ENCODE measurements at regions not wholly inside any gene's neighbourhood (a gene's known extent, or its start where the extent isn't known, plus 50 kb on each side); places are given as distances from the start of the nearest gene placed in this dataset.

GRCh38 chr20:39581034-39581433 lies 618.9 kb downstream of the DHX35 start:
- H3K27ac Mint-ChIP-seq: no peak overlapping the region
- H3F3A ChIP-seq (replicated peaks; ENCODE audit: low read depth): no peaks in the 10 kb centered on the region

DNA sequence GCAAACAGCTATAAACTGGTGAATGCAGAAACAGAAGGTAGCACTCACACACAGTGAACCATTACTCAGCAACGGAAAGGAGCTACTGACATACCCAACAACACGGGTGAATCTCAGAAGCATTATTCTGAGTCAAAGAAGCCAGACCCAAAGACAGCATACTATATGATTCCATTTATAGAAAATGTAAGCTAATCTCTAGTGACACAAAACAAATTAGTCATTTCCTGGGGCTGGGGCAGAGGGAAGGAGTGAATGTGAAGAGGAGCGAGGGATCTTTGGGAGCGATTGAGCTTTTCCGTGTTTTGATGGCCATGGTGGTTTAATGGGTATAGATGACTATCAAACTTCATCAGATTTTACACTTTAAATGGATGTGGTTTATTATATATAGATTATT lies 614.6 kb downstream of the DHX35 start:
- no peak overlapping the region for H3K4me3 Mint-ChIP-seq
- DNase-seq (ENCODE audit: low spot score) (no peak), ATAC-seq (no peak)
- H3K4me1 Mint-ChIP-seq: peaks cover 7% of the 10 kb centered on the region
- H3K36me3 Mint-ChIP-seq (ENCODE audit: low read depth): no peaks in the 10 kb centered on the region
- no peaks in the 10 kb centered on the region for H3K36me3 ChIP-seq (ENCODE audit: insufficient read depth)
- H3K27ac Mint-ChIP-seq: no peak overlapping the region
- H3F3A ChIP-seq (replicated peaks; ENCODE audit: low read depth): no peaks in the 10 kb centered on the region
- no peaks in the 10 kb centered on the region for H3K27me3 ChIP-seq (ENCODE audit: insufficient read depth)
- H3K27me3 Mint-ChIP-seq (ENCODE audit: insufficient read depth, low read depth, poor library complexity): no peaks in the 10 kb centered on the region
- no peaks in the 10 kb centered on the region for H3K79me2 ChIP-seq (replicated peaks; ENCODE audit: insufficient read depth)
- no peak overlapping the region for H2AFZ ChIP-seq
- H3K4me2 ChIP-seq: no peak overlapping the region
- no peaks in the 10 kb centered on the region for H3K9me2 ChIP-seq (ENCODE audit: insufficient read depth)
- peaks cover 3% of the 10 kb centered on the region; the same call in 1 of the 3 replicates for H3K9me3 Mint-ChIP-seq
- no peak overlapping the region for H3K27ac ChIP-seq (ENCODE audit: low read depth)
- no peak overlapping the region for H3K4me3 ChIP-seq
- no peaks in the 10 kb centered on the region for H4K20me1 ChIP-seq (replicated peaks; ENCODE audit: insufficient read depth)
- no peaks in the 10 kb centered on the region for H3K4me1 ChIP-seq (ENCODE audit: insufficient read depth)
- TF ChIP-seq EZH2phosphoT487 (IDR thresholded peaks at IDR 0.05; ENCODE audit: unreplicated experiment) (no peak), EZH2 (IDR thresholded peaks at IDR 0.05; ENCODE audit: low read depth, unreplicated experiment) (no peak), NANOG (IDR thresholded peaks at IDR 0.05; ENCODE audit: borderline replicate concordance) (no peak), STAT1 (IDR thresholded peaks at IDR 0.05; ENCODE audit: unreplicated experiment) (no peak), ZNF331 (CRISPR knock-in tag; IDR thresholded peaks at IDR 0.05; ENCODE audit: low read depth) (no peak), ZNF114 (CRISPR knock-in tag; IDR thresholded peaks at IDR 0.05) (no peak), CREB1 (CRISPR knock-in tag; IDR thresholded peaks at IDR 0.05; ENCODE audit: low read depth) (no peak), CTCF (conservative IDR thresholded peaks at IDR 0.05; ENCODE audit: low read depth in 2 of 2) (no peak)
- TF ChIP-seq, protein P1, sequence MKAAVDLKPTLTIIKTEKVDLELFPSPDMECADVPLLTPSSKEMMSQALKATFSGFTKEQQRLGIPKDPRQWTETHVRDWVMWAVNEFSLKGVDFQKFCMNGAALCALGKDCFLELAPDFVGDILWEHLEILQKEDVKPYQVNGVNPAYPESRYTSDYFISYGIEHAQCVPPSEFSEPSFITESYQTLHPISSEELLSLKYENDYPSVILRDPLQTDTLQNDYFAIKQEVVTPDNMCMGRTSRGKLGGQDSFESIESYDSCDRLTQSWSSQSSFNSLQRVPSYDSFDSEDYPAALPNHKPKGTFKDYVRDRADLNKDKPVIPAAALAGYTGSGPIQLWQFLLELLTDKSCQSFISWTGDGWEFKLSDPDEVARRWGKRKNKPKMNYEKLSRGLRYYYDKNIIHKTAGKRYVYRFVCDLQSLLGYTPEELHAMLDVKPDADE (IDR thresholded peaks at IDR 0.05): no peak

More at GRCh38 chr20:39581034-39581433, 618.9 kb downstream of the DHX35 start:
- no peak overlapping the region for H3K4me3 ChIP-seq
- H3K4me3 Mint-ChIP-seq: no peak overlapping the region
- TF ChIP-seq EZH2 (IDR thresholded peaks at IDR 0.05; ENCODE audit: low read depth, unreplicated experiment): no peak
- TF ChIP-seq, protein P1 (IDR thresholded peaks at IDR 0.05): no peak
- TF ChIP-seq STAT1 (IDR thresholded peaks at IDR 0.05; ENCODE audit: unreplicated experiment): no peak
- TF ChIP-seq JUNB (IDR thresholded peaks at IDR 0.05; ENCODE audit: unreplicated experiment): no peak
- no peak for TF ChIP-seq EZH2phosphoT487 (IDR thresholded peaks at IDR 0.05; ENCODE audit: unreplicated experiment)
- no peak for TF ChIP-seq CTCF (conservative IDR thresholded peaks at IDR 0.05; ENCODE audit: low read depth in 2 of 2)
- no peak for TF ChIP-seq ZNF331 (CRISPR knock-in tag; IDR thresholded peaks at IDR 0.05; ENCODE audit: low read depth)
- no peak for TF ChIP-seq ZNF114 (CRISPR knock-in tag; IDR thresholded peaks at IDR 0.05)
- TF ChIP-seq NANOG (IDR thresholded peaks at IDR 0.05; ENCODE audit: borderline replicate concordance): no peak
- no peaks in the 10 kb centered on the region for H4K20me1 ChIP-seq (replicated peaks; ENCODE audit: insufficient read depth)
- H3K9me3 Mint-ChIP-seq: no peaks in the 10 kb centered on the region; the same call in 2 of the 3 replicates
- peaks cover 7% of the 10 kb centered on the region for H3K4me1 Mint-ChIP-seq
- H3K4me2 ChIP-seq: no peak overlapping the region
- no peak overlapping the region for H3K27ac ChIP-seq (ENCODE audit: low read depth)
- H3K79me2 ChIP-seq (replicated peaks; ENCODE audit: insufficient read depth): no peaks in the 10 kb centered on the region
- H3K9me2 ChIP-seq (ENCODE audit: insufficient read depth): 0 out of 2 replicates have a peak, but pooled peaks cover 3% of the 10 kb centered on the region
- DNase-seq (ENCODE audit: low spot score) (no peak), ATAC-seq (no peak)
- H3K27me3 ChIP-seq (ENCODE audit: insufficient read depth): no peaks in the 10 kb centered on the region
- no peaks in the 10 kb centered on the region for H3K36me3 Mint-ChIP-seq (ENCODE audit: low read depth)
- H3K27me3 Mint-ChIP-seq (ENCODE audit: insufficient read depth, low read depth, poor library complexity): no peaks in the 10 kb centered on the region
- no peak overlapping the region for H2AFZ ChIP-seq
- no peaks in the 10 kb centered on the region for H3K4me1 ChIP-seq (ENCODE audit: insufficient read depth)
- no peaks in the 10 kb centered on the region for H3K36me3 ChIP-seq (ENCODE audit: insufficient read depth)
